GM21526 (cell line): ENCODE measurements at regions not wholly inside any gene's neighbourhood (a gene's known extent, or its start where the extent isn't known, plus 50 kb on each side); places are given as distances from the start of the nearest gene placed in this dataset.

Source experiments
- ATAC-seq: cut with Tn5 transposase; IDR thresholded peaks from one replicate; pipeline ENCODE4 v1.9.1; 2021; ENCODE audit warnings: moderate library complexity; ENCODE audit not compliant: unreplicated experiment, low FRiP score

DNA sequence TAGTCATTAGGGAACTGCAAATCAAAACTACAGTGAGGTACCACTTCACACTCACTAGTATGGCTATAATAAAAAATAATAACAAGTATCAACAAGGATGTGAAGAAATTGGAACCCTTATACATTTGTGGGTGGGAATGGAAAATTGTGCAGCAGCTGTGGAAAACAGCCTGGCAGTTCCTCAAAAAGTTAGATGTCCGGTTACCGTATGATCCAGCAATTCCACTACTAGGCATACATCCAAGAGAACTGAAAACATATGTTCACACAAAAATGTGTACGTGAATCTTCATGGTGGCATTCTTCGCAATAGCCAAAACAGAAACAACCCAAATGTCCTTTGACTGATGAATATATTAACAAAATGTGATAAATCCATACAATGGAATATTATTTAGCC lies 187.9 kb upstream of the LYSMD4 start:
- ATAC-seq, result no peak

DNA sequence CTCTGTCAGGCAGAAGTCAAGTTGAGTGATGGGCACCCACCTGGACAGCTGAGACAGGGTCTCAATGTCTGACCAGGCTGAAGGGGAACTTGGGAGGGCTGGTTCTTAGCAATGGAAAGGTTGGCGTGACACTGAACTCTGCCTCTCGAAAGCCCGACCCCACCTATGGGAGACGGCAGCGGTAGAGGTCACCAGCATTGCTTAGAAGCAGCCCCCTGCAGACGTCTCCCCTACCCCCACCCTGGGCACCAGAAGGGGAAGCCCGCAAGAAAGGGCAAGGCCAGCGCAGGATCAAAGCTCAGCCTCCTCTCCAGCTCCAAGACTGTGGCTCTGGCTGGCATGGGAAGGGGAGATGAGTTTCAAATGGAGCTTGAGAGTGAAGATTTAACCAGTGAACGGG lies 184.8 kb upstream of the LYSMD4 start:
- no peak for ATAC-seq

DNA sequence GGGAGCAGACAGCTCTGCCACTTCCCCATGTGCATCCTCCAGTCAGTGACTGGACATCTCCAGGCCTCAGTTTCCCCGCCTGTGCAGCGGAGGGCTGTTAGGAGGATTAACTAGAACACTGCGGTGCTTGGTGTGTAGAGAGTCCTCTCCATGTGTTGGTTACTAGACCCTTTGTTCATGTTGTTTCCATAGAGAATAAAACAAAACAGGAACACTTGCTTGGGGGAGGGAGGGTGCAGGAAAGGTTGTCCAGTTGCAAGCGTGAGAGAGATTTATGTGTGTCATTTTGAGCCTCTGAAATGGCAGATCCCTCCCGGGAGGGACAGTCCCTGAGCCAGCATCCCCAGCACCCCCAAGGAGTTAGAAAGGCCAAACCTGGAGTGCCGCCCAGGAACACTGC lies 184.0 kb upstream of the LYSMD4 start:
- no peak for ATAC-seq

DNA sequence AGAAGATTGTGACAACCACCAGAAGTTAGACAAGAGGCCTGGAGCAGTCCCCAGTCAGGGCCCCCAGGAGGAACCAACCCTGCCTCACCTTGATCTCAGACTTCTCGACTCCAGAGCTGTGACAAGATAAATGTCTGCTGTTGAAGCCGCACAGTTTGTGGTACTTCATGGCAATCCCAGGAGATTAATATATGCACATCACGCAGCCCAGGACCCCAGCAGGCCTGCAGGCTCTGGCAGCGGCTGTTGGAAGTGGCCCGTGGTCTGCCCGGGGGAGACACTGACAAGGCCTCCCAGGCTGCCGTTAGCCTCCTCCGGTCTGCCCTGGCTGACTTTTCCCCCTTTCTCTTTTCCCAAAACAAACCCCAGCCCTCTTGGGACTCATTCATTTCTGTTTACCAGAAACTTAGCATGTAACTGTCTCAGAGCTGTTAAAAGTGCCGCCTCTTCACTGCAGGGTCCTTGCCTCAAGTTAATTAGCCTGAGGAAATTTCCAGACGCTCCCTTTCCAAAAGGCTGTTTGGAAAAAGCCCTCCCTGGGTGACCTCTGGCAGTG lies 183.5 kb upstream of the LYSMD4 start:
- ATAC-seq, result no peak

DNA sequence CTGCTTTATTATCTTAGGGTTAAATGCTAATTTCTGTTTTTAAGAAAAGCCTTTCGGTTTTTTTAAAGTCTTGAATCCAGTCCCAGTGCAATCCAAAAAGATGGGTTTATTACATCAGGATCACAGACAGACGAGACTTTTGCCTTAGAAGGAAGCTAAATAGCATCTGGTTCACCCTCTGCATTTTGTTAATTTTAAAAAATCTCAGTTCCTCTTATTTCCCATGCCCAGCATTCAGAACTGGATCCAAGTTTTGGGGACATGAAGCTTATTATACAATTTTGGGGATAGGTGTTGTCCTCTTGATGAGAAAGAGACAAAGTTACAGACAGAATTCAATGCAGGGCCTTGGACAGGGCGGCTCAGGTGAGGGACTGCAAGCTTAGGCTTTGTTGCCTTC lies 181.5 kb upstream of the LYSMD4 start:
- ATAC-seq, result no peak

DNA sequence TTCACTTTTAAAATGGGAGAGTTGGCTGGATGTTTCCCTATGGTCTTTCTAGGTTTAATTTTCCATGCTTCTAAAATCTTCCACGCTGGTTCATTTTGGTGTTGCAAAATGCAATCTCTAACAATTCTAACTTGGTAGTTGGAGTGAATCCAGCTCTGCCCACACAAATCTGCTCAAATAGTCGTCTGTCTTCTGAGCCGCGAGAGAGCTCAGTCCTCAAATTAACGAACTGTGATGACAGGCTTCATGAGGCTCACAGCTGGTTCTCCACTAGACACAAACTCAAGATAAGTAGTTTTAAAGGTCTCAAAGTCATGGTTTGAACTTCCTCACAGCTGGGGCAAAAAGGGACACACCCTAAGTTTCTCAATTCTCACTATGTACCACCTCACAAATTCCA lies 178.6 kb upstream of the LYSMD4 start:
- ATAC-seq, result no peak

DNA sequence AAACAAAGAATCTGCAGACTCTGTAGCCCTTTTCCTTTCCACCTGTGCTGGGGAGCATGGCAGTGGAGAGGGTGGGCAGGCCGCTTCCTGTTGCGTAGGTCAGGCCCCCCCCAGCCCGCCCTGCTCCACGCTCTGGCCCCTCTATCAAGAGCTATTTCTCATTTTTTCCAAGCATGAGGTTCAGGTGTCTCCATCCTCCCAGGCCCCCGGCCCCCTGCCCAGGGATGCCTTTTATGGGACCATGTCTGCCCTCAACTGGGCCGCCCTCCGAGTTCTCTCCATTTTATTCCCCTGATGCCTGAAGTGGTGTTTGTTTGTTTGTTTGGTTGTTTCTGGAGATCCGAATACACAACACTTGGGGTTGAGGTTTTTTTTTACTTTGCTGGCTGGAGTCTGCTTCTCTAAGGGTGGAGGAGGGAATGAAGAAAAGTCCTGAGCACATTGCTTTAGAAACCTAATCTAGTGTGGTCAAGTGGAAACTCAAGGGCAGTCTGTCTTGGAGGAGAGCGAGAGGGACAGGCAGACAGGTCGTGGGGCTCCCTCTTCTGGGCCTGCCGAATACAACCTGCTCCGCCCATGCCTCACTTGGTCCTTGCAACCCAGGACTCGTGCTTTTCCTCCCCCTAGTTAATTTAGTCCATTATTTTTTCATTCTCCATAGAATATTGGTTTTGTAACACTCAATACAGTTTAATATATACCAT lies 176.5 kb upstream of the LYSMD4 start:
- ATAC-seq, result no peak

DNA sequence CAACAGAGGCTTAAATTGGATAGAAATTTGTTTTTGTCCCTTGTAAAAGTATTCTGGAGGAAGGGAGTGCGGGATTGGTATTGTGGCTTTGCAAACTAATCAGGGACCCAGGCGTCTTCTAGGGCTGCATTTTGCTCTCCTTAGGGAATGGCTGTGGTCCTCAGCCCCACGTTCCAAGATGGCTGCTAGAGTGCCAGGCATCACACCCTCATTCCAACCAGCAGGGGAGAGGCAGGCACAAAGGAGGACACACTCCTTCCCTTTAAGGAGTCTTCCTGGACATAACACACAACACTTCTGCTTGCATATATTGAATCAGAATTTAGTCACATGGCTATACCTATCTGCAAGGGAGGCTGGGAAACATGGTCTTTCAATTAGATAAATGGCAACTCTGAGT lies 174.5 kb upstream of the LYSMD4 start:
- no peak for ATAC-seq

DNA sequence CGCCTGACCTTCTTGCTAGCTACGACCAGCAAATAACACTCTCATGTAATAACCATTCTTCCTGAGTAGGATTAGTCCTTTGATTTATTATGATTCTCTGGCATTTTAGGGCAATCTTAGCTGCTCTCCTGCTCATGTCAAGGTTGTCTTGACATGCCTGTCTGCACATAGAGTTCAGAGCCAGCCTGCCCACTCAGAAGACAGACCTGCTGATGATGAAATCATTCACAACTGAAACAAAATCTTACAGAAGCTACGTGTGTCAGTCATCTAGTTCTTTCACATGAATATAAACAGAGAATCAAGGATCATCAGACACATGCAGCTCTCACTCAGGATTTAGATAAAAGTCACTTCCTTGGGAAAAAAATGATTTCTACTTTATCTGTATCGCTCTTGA lies 173.6 kb upstream of the LYSMD4 start:
- no peak for ATAC-seq

DNA sequence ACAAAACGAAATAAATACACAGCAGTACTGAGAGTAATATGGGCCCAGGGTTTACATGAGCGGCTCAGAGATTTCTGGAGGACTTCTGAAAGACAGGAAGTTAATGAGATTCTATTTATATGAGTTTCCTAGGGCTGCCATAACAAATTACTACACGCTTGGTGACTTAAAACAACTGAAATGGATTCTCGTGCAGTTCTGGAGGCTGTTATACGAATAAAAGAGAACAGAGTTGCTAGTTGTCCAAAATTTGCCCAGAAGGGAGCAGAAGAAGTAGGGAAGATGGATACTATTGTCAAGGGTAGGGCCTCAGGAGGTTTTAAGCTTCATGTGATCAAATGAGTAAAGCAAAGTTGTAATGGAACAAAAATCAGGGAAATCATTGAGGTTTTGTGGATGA lies 173.1 kb upstream of the LYSMD4 start:
- ATAC-seq, result no peak

DNA sequence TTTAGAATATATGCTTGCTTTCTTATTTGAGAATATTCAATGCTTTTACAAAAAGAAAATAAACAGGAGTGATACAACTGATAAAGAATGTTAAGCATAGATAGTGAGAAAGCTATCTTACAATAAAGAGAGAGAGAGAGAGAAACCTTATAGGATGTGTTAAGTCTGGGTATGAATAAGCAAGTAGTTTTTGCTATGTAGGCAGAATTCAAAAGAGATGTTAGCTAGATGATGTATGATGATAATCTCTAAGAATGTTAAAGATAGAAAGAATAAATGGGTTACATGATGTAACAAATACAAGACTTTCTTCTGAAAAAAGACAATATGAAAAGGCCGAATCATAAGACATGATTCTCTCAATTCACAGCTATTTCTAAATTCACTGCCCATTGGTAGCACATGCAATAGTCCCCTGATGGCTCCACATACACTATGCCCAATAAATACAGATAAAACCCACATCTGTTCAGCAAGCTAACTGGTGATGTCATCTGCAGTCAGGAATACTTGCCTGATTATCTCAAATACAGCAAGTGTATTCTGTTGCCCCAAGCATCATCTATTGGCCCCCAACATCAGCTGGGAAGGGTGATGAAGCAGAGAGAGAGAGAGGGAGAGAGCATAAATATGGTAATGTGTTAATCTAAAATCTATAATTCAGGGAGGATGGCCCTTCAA lies 169.2 kb upstream of the LYSMD4 start:
- ATAC-seq, result no peak

DNA sequence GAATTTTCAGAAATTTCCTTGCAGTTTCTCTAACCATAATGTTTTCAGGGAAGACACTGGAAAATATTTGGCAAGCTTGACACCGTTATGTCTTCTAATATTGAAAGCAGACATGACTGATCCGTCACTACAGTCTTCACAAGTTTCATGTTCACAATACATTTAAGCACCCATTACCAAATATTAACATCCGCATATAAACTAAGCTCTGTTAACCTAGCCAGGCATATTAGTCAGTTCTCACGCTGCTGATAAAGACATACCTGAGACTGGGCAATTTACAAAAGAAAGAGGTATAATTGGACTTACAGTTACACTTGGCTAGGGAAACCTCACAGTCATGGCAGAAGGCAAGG lies 162.7 kb upstream of the LYSMD4 start:
- ATAC-seq, result no peak

DNA sequence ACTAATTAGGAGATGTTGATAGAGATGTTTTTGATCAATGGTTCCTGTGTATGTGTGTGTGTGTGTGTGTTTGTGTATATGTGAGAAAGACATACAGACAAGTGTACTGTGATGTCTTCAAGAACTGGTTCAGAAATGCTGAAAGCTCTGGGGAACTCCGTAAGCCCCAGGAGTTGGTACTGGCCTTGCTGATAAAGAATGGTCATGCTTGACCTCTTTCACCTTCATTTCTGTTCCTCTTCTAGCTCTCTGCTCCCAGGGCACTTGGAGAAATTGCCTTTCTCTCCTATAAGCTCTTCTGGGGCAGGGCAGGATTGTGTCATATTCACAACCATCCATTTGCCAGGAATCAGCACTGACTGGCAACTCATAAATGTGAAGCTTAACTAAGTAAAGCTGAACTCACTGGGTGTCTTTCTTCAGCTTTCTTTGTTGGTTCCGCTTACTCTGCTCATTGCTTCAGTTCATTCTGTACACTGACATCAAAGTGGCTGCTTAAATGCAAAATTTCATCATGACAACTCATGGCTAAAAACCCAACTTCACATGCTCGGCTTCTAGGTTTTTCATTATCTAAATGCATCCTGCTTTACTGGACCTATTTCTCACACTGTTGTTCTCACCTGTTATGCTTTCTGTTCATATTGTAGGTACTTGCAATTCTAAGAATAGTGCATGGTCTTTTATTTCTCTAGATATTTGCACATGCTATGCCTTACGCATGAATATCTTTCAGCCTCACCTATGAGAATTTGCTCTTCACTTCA lies 162.1 kb upstream of the LYSMD4 start:
- ATAC-seq, result peak; percentile 73

DNA sequence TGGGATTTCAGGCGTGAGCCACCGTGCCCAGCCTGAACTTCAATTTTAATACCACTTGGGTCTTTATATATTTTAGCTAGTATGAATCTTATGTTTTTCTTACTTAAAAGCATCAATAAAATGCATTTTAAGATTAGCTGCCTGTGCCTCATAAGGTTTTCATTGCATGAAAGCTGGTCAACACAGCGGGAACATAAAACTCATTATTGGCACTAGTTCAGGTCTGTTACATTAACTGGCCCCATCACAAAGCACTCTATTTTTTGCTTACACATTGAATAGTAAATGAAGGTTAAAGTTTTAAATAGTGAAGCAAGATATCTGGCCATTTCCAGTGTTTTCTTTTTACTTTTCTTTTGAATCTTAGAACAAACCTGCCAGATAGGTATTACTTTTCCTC lies 145.6 kb upstream of the LYSMD4 start:
- no peak for ATAC-seq

DNA sequence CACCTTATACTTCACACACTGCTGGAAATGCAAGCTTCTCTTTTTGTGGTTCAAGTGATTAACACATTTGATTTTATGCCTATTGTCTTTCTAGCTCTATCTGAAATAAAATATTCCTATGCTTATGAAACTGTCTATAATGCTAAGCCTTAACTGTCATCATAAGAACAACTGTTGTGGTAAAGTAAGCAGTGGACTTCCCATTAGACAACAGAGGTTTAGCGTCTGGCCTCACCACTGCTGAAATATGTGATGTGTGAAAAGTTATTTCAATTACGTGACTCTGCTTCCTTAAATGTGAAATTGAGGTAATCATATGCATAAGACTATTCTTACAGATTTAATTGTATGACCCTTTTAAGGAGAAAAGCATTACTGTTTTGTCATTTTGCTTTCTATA lies 140.2 kb upstream of the LYSMD4 start:
- no peak for ATAC-seq

DNA sequence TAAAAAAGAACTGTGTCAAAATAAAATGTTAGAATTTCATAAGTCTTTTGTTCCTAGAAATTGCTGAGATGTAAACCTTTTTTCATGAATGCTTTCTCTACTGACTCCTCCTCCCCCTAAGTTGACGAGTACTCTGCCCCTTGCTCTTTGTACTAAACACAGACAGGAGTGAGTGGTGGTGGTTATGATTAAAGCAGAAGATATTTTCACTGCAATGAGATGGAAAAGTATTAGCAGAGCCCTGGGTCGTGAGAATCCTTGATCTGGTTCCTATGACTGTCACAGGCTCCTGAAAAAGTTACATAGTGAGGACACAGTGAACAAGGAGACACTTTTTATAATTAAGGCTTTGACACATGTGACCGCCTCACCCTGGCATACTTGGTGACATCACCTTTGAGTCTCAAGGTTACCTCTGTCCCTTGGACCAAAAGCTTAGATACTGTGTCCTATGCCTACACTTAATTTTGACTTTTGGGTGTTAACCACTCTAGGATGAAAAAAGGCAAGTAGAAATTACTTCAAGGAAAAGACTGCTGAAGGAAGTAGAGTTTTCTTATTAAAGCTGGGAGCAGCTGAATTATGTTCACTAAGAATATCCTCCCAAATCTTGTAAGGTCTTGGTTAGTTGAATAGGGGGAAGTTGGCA lies 130.4 kb upstream of the LYSMD4 start:
- no peak for ATAC-seq

DNA sequence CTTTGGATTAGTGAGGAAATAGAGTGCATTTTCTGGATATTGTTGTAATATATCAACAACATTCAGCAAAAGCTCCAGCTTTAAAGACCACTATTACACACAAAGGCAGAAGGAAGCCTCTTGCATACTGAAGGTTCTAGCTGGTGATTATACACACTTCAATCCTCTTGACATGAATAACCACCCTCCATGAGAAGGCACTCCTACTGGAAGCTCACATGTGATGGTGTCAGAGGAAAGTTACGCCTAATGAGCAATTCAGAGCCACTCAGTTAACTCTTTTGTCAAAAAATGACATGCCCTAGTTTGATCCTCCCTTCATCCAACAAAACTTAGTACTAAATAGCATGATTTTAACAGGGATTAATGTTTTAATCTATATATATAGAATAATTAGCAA lies 124.6 kb upstream of the LYSMD4 start:
- no peak for ATAC-seq

DNA sequence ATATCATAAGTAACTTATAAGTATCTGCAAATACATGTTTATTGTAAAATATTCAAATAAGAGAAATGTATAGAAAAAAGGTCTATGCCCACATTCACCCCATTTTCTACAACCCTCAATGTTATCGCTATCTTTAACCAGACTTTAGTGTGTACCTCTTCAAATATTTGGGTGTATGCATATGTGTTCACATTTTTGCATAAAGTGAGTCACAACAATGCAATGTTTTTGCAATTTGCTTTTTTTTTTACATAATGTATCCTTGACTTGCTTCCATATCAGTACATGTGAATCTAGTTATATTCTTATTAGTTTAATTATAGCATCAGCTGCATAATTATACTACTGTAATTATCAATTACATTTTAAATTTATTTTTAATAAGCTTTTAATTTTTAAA lies 117.3 kb upstream of the LYSMD4 start:
- ATAC-seq, result no peak

DNA sequence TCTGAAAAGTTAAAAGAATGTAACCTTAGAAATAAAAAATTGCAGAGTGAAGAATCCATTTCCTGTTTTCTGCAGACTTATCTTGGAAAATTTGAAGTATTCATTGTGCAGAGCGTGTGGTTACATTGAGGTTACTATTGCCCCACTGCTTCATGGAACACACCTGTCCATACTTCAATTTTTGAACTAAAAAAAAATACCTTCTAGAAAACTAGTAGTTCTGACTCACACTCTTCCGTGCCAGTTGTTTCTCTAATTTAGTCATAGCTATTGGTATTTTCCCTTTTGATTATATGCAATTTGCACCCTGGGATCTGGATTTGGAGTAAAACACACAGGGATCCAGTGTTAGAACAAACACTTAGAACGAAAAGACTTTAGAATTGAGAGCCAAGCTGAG lies 111.8 kb upstream of the LYSMD4 start:
- no peak for ATAC-seq

DNA sequence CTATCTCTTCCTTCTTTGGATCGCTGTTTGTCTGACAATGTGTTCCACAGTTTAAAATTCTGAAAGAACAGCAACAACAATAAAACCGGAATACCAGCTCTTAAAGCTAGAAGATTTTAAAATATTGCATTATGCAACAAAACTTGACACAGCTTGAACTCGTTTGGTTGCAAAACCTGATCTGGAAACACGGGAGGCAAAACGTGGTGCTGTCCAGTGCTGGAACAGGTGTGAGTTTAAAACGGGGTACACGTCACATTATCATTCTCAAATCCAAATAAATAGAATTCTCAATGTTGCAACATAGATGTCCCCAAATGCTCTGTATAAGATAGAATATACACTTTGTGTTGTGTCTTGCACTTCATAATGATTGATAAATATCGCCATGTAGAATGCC lies 110.9 kb upstream of the LYSMD4 start:
- no peak for ATAC-seq

DNA sequence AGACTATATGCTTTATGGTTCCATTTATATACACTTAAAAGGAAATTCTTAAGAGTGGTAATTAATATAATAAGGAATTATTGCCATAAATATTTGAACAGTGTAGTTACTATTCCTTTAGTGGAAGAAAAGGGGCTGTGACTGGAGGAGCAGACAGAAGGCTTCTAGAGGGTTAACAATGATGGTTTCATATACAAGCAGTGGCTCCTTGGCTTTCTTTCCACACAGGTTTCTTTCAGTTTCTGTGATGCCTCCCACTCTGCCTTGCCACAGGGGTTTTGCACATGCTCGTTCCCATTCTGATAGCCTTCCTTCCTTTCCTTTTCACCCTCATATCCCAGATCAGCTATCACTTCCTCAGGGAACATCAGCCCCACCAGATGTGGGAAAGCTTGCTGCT lies 108.8 kb upstream of the LYSMD4 start:
- ATAC-seq, result no peak
